ENCODE measurements at regions not wholly inside any gene's neighbourhood (a gene's known extent, or its start where the extent isn't known, plus 50 kb on each side); places are given as distances from the start of the nearest gene placed in this dataset.

- TF ChIP-seq, protein P1, sequence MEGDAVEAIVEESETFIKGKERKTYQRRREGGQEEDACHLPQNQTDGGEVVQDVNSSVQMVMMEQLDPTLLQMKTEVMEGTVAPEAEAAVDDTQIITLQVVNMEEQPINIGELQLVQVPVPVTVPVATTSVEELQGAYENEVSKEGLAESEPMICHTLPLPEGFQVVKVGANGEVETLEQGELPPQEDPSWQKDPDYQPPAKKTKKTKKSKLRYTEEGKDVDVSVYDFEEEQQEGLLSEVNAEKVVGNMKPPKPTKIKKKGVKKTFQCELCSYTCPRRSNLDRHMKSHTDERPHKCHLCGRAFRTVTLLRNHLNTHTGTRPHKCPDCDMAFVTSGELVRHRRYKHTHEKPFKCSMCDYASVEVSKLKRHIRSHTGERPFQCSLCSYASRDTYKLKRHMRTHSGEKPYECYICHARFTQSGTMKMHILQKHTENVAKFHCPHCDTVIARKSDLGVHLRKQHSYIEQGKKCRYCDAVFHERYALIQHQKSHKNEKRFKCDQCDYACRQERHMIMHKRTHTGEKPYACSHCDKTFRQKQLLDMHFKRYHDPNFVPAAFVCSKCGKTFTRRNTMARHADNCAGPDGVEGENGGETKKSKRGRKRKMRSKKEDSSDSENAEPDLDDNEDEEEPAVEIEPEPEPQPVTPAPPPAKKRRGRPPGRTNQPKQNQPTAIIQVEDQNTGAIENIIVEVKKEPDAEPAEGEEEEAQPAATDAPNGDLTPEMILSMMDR (conservative IDR thresholded peaks at IDR 0.05; ENCODE audit: low read depth, low read length) = no peak
- H3K4me3 ChIP-seq (ENCODE audit: low read length) = no peak overlapping the region
- no peak for DNase-seq (ENCODE audit: low read depth)
Measured at GRCh38 chr1:234927312-234927970, 201.2 kb downstream of the TOMM20 start.

DNA sequence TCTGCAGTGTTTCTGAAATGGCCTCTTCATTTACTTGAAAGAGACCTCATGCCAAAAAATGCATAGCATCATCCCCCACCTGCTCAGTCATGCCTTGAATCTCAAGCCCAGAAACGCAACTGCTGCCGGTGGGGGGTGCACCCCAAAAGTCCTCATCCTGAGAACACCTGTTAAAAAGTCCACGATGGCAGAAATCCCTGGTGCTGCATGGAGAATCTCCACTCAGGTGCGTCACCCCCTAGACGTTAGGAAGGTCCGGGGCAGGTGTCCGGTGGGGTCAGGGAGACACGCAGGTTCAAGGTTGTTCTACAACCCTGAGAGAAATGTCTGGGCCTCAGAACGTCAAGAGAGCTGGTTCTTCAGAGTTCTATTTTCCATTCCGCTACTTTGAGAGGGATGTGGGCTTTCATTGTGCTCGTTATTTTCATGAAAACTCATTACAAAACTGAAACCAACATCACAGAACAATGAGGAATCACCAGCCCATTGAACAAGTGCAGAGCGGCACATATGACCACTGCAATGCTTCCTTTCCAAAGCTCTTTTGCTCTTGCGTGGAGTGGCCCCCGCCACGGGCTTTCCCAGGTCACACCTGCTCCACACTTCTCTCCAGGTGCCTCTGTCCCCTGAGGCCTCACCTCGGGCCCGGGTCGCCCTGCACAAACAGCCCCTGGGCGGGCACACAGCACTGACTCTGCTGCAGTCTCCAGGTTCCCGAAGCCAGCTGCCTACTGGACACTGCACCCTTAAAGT, 201.9 kb downstream of the TOMM20 start:
- no peak overlapping the region for H3K4me3 ChIP-seq (ENCODE audit: low read length)

DNA sequence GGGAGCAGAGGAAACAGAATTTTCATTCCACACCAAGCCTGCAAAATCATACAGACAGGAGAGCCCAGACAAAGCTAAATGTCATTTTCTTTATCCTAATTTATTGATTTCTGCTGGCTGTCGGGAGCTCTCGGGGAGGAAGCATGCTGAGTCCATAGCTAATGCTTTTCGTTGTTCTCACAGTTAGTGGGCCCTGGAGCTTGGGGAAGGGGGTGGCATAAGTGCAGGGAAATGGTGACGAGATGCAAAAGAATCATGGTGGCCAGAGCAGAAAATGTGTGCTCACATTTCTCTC, 202.4 kb downstream of the TOMM20 start:
- TF ChIP-seq, protein P1 (conservative IDR thresholded peaks at IDR 0.05; ENCODE audit: low read depth, low read length) = no peak
- no peak for DNase-seq (ENCODE audit: low read depth)
- H3K4me3 ChIP-seq (ENCODE audit: low read length) = no peak overlapping the region

More for the DNA sequence above, 201.9 kb downstream of the TOMM20 start:
- no peak for DNase-seq (ENCODE audit: low read depth)
- TF ChIP-seq, protein P1 (conservative IDR thresholded peaks at IDR 0.05; ENCODE audit: low read depth, low read length) = no peak

DNA sequence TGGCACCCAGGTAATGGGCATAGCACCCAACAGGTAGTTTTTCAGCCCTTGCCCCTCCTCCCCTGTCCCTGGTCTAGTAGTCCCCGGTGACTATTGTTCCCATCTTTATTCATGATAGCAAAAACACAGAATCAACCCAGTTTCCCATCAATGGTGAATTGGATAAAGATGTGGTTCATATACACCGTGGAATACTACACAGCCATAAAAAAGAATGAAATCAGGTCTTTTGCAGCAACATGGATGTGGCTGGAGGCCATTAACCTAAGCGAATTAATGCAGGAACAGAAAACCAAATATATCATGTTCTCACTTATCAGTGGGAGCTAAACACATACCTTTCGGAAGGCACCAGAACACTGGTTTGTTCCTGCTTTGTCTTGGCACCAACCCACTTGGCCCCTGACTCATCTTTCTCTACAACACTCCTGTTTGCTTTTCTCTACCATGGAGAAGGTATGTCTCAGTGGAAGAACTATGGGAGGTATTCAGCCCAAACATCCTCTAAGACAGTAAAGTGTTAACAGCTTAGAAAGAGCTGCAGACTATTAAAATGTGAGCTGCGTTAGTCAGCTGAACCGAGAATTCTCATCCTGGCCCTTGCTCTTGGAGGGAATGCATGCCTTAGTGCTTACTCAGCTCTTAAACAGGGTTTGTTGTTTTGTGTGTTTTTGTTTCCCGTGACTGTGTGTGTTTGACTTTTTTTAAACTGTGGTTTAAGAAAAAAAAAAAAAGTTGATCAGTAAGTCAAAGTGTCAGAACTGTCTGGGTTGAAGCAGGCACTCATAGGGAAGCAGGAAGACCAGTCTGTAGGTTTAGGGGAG, 203.0 kb downstream of the TOMM20 start:
- TF ChIP-seq, protein P1 (conservative IDR thresholded peaks at IDR 0.05; ENCODE audit: low read depth, low read length) = no peak
- no peak overlapping the region for H3K4me3 ChIP-seq (ENCODE audit: low read length)
- DNase-seq (ENCODE audit: low read depth) = peak; percentile 99

- no peak overlapping the region for H3K4me3 ChIP-seq (ENCODE audit: low read length)
- TF ChIP-seq, protein P1 (conservative IDR thresholded peaks at IDR 0.05; ENCODE audit: low read depth, low read length) = no peak
- DNase-seq (ENCODE audit: low read depth) = no peak
Measured at GRCh38 chr1:234924450-234925355, 203.9 kb downstream of the TOMM20 start.

DNA sequence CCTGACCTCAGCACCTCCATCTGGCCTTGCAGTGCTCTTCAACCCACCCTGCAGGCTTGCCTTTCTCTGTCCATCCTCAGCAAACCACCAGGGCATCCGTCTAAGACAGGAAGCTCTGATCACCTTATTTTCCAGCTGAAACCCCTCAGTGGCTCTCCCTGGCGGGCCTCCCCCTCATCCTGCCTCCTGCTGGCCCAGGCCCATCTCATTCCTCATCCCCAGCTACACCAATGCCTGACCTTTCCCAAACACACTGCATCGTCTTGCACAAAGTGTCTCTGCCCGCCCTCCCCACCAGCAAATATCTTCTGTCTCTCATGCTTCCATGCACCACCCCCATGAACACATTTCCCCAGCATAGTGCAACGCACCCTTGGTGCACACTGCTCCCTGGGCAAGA, 205.0 kb downstream of the TOMM20 start:
- TF ChIP-seq, protein P1 (conservative IDR thresholded peaks at IDR 0.05; ENCODE audit: low read depth, low read length) = no peak
- no peak overlapping the region for H3K4me3 ChIP-seq (ENCODE audit: low read length)
- no peak for DNase-seq (ENCODE audit: low read depth)

Data from retinal pigment epithelial cell (primary cell).